IMR-90 (cell line): ENCODE measurements at regions not wholly inside any gene's neighbourhood (a gene's known extent, or its start where the extent isn't known, plus 50 kb on each side); places are given as distances from the start of the nearest gene placed in this dataset.

Experiments
- ATAC-seq: fragments of 200-7000 bp; cut with Tn5 transposase; 2 replicates; pipeline ENCODE4 v1.9.1; 2020; ENCODE audit warnings: low read depth, mild to moderate bottlenecking, moderate library complexity
- BruUV-seq: library from RNA; stranded (reverse); fragments of 400-500 nt; replicated peaks from 2 replicates; lab custom pipeline; 2021; lab: Mats Ljungman, UMichigan
- CTCF ChIA-PET: fragments of 300-600 bp; formaldehyde crosslinking; extraction: SDS; loops from one replicate; lab custom pipeline; 2021; ENCODE audit warnings: antibody characterized with exemption; lab: Yijun Ruan, JAX
- POLR2A ChIA-PET: fragments of 300-600 bp; sonication (Branson Sonifier 250); formaldehyde crosslinking; loops from one replicate; lab custom pipeline; 2022; ENCODE audit warnings: antibody characterized with exemption; ENCODE audit not compliant: unreplicated experiment; lab: Charles Lee
- DNase-seq: peaks from one replicate; pipeline ENCODE4 v3.0.0; 2013
- H2AFZ ChIP-seq: replicated peaks from 2 replicates; pipeline ENCODE3; 2013; ENCODE audit warnings: low read length, mild to moderate bottlenecking; ENCODE audit not compliant: poor library complexity
- H2AK5ac ChIP-seq: 2 replicates; pipeline ENCODE4 v1.6.1; 2013; ENCODE audit warnings: low read depth, low read length, inconsistent platforms
- H2AK9ac ChIP-seq: replicated peaks from 2 replicates; pipeline ENCODE3; 2013; ENCODE audit warnings: mild to moderate bottlenecking, low read depth, low read length, moderate library complexity; ENCODE audit not compliant: poor library complexity
- H2BK120ac ChIP-seq: 2 replicates; pipeline ENCODE4 v1.6.1; 2013; ENCODE audit warnings: low read depth, low read length, inconsistent platforms
- H2BK15ac ChIP-seq: 3 replicates; pipeline ENCODE4 v1.6.1; 2013; ENCODE audit warnings: low read depth, low read length, inconsistent platforms
- H2BK20ac ChIP-seq: 2 replicates; pipeline ENCODE4 v1.6.1; 2013; ENCODE audit warnings: low read depth, mild to moderate bottlenecking, inconsistent platforms, low read length, moderate library complexity
- H2BK5ac ChIP-seq: 2 replicates; pipeline ENCODE4 v1.6.1; 2013; ENCODE audit warnings: mild to moderate bottlenecking, low read depth, low read length, inconsistent platforms; ENCODE audit not compliant: poor library complexity, severe bottlenecking
- H3K14ac ChIP-seq: replicated peaks from 2 replicates; pipeline ENCODE4 v1.6.1; 2013; ENCODE audit warnings: low read depth, low read length, inconsistent platforms
- H3K18ac ChIP-seq: 2 replicates; pipeline ENCODE4 v1.6.1; 2013; ENCODE audit warnings: low read depth, low read length, control low read depth
- H3K23ac ChIP-seq: 2 replicates; pipeline ENCODE4 v1.6.1; 2013; ENCODE audit warnings: low read depth, low read length, inconsistent platforms
- H3K27ac ChIP-seq: 2 replicates; pipeline ENCODE4 v1.5.1; 2013; ENCODE audit warnings: mild to moderate bottlenecking, control low read depth, low read length; ENCODE audit not compliant: insufficient read depth
- H3K27me3 ChIP-seq: 2 replicates; pipeline ENCODE4 v1.6.1; 2013; ENCODE audit warnings: low read length; ENCODE audit not compliant: control insufficient read depth, insufficient read depth
- H3K36me3 ChIP-seq: 2 replicates; pipeline ENCODE4 v1.6.1; 2013; ENCODE audit warnings: low read length, mixed read lengths; ENCODE audit not compliant: control insufficient read depth, insufficient read depth
- H3K4ac ChIP-seq: 2 replicates; pipeline ENCODE4 v1.6.1; 2013; ENCODE audit warnings: low read depth, low read length, inconsistent platforms
- H3K4me1 ChIP-seq: 2 replicates; pipeline ENCODE4 v1.6.1; 2013; ENCODE audit warnings: low read length, mixed read lengths; ENCODE audit not compliant: control insufficient read depth, insufficient read depth
- H3K4me2 ChIP-seq: 2 replicates; pipeline ENCODE4 v1.6.1; 2013; ENCODE audit warnings: low read depth, mild to moderate bottlenecking, control low read depth, low read length, moderate library complexity
- H3K4me3 ChIP-seq: 2 replicates; pipeline ENCODE4 v1.5.1; 2013; ENCODE audit warnings: low read depth, mild to moderate bottlenecking, control low read depth, low read length, moderate library complexity; ENCODE audit not compliant: insufficient read depth
- H3K56ac ChIP-seq: 2 replicates; pipeline ENCODE4 v1.6.1; 2013; ENCODE audit warnings: low read length, inconsistent platforms; ENCODE audit not compliant: insufficient read depth; ENCODE audit errors: extremely low read depth
- H3K79me1 ChIP-seq, 2 experiments: 2 replicates each; pipeline ENCODE4 v1.6.1; 2013; ENCODE audit warnings: low read length in 2 of 2, inconsistent platforms in 1 of 2, low read depth in 1 of 2
- H3K9ac ChIP-seq: 2 replicates; pipeline ENCODE4 v1.6.1; 2013; ENCODE audit warnings: low read depth, low read length, control low read depth
- H3K9me1 ChIP-seq: 2 replicates; pipeline ENCODE4 v1.6.1; 2013; ENCODE audit warnings: low read length, inconsistent platforms; ENCODE audit not compliant: insufficient read depth
- H3K9me3 ChIP-seq: 2 replicates; pipeline ENCODE4 v1.6.1; 2013; ENCODE audit warnings: low read length; ENCODE audit not compliant: control insufficient read depth, insufficient read depth
- H4K20me1 ChIP-seq: 2 replicates; pipeline ENCODE4 v1.6.1; 2013; ENCODE audit warnings: low read length, inconsistent platforms; ENCODE audit not compliant: insufficient read depth
- H4K5ac ChIP-seq: 2 replicates; pipeline ENCODE4 v1.6.1; 2013; ENCODE audit warnings: mild to moderate bottlenecking, low read depth, low read length, control low read depth
- H4K8ac ChIP-seq, 2 experiments: 2 replicates each; pipeline ENCODE4 v1.6.1; 2013; ENCODE audit warnings: low read depth in 2 of 2, low read length in 2 of 2, control low read depth in 1 of 2, inconsistent platforms in 1 of 2
- H4K91ac ChIP-seq: 2 replicates; pipeline ENCODE4 v1.6.1; 2013; ENCODE audit warnings: low read depth, low read length, inconsistent platforms; ENCODE audit not compliant: insufficient read depth
- CHD1 ChIP-seq: IDR thresholded peaks from 2 replicates; pipeline ENCODE4 v1.6.1; 2012; ENCODE audit warnings: low read depth, low read length, improper control_type of control experiment
- MAZ ChIP-seq: IDR thresholded peaks from 2 replicates; pipeline ENCODE4 v1.6.1; 2012; ENCODE audit warnings: low read depth, mild to moderate bottlenecking, low read length, improper control_type of control experiment, moderate library complexity, borderline replicate concordance
- NFE2L2 ChIP-seq: fragments of 150-350 bp; IDR thresholded peaks from 2 replicates; pipeline ENCODE4 v1.6.1; 2016; ENCODE audit warnings: low read depth, mild to moderate bottlenecking, low read length
- RCOR1 ChIP-seq: IDR thresholded peaks from 2 replicates; pipeline ENCODE4 v1.6.1; 2012; ENCODE audit warnings: mild to moderate bottlenecking, low read length, improper control_type of control experiment; ENCODE audit not compliant: insufficient replicate concordance
- RFX5 ChIP-seq: IDR thresholded peaks from 2 replicates; pipeline ENCODE4 v1.8.0; 2012; ENCODE audit warnings: low read depth, mild to moderate bottlenecking, low read length, moderate library complexity
- SMC3 ChIP-seq: fragments of 150-350 bp; IDR thresholded peaks from 2 replicates; pipeline ENCODE4 v1.6.1; 2016; ENCODE audit warnings: low read depth, mild to moderate bottlenecking, antibody characterized with exemption, low read length, moderate library complexity
- WGBS, 2 experiments: methylation state at CpG; one replicate each; pipeline versions ENCODE4 v1.1.5 to v1.1.7; 2013; ENCODE audit warnings: missing lambda C conversion rate in 2 of 2; ENCODE audit not compliant: insufficient read length in 1 of 2; ENCODE audit errors: extremely low coverage in 2 of 2; 5-methylcytosine and 5-hydroxymethylcytosine counted together
- dilution Hi-C: fragments of 300-500 bp; cut with HindIII; formaldehyde crosslinking; loops from one replicate; pipeline ENCODE4 v1.14.3; 2018; ENCODE audit warnings: low sequenced_read_pairs; ENCODE audit not compliant: unreplicated experiment
- in situ Hi-C: fragments of 300-500 bp; cut with MboI; formaldehyde crosslinking; loops from 3 replicates; pipeline ENCODE4 v1.14.3; 2019; ENCODE audit warnings: low sequenced_read_pairs, inconsistent platforms, mixed read lengths
- intact Hi-C: fragments of 100-400 bp; cut with micrococcal nuclease; formaldehyde crosslinking; loops from 2 replicates; pipeline ENCODE4 v1.10.0; 2022
- TF ChIP-seq, protein P1 (sequence below): fragments of 150-350 bp; IDR thresholded peaks from 2 replicates; pipeline ENCODE4 v1.6.1; 2016; ENCODE audit warnings: low read depth, mild to moderate bottlenecking, low read length, moderate library complexity, borderline replicate concordance
- TF ChIP-seq, protein P2 (sequence below): conservative IDR thresholded peaks from 2 replicates; pipeline ENCODE4 v1.5.1; 2012; ENCODE audit warnings: mild to moderate bottlenecking, low read depth, low read length, improper control_type of control experiment
- TF ChIP-seq, protein P3 (sequence below): fragments of 150-350 bp; IDR thresholded peaks from 2 replicates; pipeline ENCODE4 v1.6.1; 2017; ENCODE audit warnings: mild to moderate bottlenecking, antibody characterized with exemption, low read length, low read depth

DNA sequence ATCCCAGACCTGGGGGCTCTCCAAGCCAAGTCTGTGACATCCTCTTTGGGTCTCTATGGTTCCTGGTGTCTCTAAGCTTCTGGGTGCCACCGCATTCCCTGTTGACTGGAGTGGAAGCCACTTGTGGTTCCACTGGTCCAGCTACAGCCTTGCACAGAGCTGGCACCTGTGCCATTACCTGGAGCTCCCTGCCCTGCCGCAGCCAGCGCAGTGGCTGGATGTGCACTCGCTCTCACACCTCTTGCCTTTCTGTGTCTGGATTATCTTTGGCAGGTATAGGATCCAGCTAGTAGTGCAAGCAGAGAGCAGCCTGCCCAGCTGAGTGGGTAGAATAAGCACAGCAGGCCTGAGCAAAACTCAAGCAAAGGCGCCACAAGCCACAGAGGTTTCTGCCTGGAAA is 1635.5 kb downstream of the OTOL1 start:
- intact Hi-C loops: no loop called here

More for the DNA sequence above, 1635.5 kb downstream of the OTOL1 start:
- Histone ChIP-seq H3K4me3 (no peak overlapping the region), H2BK20ac (no peak overlapping the region), H4K91ac (no peak overlapping the region), H4K5ac (no peak overlapping the region), H3K4ac (no peak overlapping the region), H3K14ac (no peak overlapping the region), H3K27me3 (no peaks in the 10 kb centered on the region), H3K9ac (no peak overlapping the region), H3K4me1 (no peaks in the 10 kb centered on the region), H3K27ac (no peak overlapping the region), H2AK9ac (no peak overlapping the region), H3K56ac (no peak overlapping the region), H3K9me1 (no peaks in the 10 kb centered on the region), H2BK120ac (no peak overlapping the region), H3K9me3 (peaks cover 11% of the 10 kb centered on the region), H3K18ac (no peak overlapping the region), H3K4me2 (no peak overlapping the region), H2BK15ac (no peak overlapping the region), H2AK5ac (no peak overlapping the region), H2BK5ac (no peak overlapping the region), H4K20me1 (no peaks in the 10 kb centered on the region), H3K79me1 (no peaks in the 10 kb centered on the region), H2AFZ (no peak overlapping the region), H3K36me3 (no peaks in the 10 kb centered on the region), H3K23ac (no peak overlapping the region), H4K8ac (no peak overlapping the region)
- WGBS, 2 experiments: 38% methylated on average over 1 of the region's 5 CpGs; no CpG with 5 or more reads in 1 of the 2 experiments
- ChIA-PET CTCF (no interaction called here), POLR2A (no interaction called here)
- BruUV-seq: no TSS peak
- ATAC-seq (no peak), DNase-seq (no peak)
- dilution Hi-C loops (no loop called here), in situ Hi-C loops (no loop called here)
- TF ChIP-seq, protein P1, sequence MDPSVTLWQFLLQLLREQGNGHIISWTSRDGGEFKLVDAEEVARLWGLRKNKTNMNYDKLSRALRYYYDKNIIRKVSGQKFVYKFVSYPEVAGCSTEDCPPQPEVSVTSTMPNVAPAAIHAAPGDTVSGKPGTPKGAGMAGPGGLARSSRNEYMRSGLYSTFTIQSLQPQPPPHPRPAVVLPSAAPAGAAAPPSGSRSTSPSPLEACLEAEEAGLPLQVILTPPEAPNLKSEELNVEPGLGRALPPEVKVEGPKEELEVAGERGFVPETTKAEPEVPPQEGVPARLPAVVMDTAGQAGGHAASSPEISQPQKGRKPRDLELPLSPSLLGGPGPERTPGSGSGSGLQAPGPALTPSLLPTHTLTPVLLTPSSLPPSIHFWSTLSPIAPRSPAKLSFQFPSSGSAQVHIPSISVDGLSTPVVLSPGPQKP: no peak
- TF ChIP-seq RCOR1 (no peak), CHD1 (no peak), SMC3 (no peak), RFX5 (no peak), MAZ (no peak), NFE2L2 (no peak)
- TF ChIP-seq, protein P2, sequence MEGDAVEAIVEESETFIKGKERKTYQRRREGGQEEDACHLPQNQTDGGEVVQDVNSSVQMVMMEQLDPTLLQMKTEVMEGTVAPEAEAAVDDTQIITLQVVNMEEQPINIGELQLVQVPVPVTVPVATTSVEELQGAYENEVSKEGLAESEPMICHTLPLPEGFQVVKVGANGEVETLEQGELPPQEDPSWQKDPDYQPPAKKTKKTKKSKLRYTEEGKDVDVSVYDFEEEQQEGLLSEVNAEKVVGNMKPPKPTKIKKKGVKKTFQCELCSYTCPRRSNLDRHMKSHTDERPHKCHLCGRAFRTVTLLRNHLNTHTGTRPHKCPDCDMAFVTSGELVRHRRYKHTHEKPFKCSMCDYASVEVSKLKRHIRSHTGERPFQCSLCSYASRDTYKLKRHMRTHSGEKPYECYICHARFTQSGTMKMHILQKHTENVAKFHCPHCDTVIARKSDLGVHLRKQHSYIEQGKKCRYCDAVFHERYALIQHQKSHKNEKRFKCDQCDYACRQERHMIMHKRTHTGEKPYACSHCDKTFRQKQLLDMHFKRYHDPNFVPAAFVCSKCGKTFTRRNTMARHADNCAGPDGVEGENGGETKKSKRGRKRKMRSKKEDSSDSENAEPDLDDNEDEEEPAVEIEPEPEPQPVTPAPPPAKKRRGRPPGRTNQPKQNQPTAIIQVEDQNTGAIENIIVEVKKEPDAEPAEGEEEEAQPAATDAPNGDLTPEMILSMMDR: no peak
- TF ChIP-seq, protein P3, sequence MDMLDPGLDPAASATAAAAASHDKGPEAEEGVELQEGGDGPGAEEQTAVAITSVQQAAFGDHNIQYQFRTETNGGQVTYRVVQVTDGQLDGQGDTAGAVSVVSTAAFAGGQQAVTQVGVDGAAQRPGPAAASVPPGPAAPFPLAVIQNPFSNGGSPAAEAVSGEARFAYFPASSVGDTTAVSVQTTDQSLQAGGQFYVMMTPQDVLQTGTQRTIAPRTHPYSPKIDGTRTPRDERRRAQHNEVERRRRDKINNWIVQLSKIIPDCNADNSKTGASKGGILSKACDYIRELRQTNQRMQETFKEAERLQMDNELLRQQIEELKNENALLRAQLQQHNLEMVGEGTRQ: no peak
